ENCODE measurements at regions not wholly inside any gene's neighbourhood (a gene's known extent, or its start where the extent isn't known, plus 50 kb on each side); places are given as distances from the start of the nearest gene placed in this dataset.

DNA sequence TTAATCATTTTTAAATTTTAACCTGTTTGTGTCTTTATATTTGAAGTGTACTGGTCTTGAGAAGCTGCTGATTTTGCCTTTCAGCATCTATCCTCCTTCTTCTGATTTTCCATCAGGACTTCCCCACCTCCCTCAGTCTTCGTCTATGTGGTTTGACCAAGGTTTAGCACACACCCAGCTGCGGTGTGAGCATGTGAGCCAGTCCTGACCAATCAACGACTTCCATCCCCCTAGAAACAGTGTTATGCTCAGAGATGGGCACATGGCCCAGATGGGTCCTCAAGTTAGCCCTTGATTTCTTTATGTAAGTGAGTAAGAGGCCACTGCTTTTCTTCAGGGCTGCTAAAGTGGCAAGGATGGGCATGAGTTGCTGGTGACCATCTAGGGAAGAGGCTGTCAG, 190.8 kb downstream of the MATN1 start:
- Mint-ChIP-seq H3K9me3 (ENCODE audit: low read depth) (peaks cover 7% of the 10 kb centered on the region), H3K27me3 (ENCODE audit: low read depth) (no peaks in the 10 kb centered on the region), H3K4me1 (ENCODE audit: low read depth) (no peaks in the 10 kb centered on the region), H3K4me3 (ENCODE audit: unreplicated experiment) (no peak overlapping the region), H3K36me3 (ENCODE audit: low read depth) (no peaks in the 10 kb centered on the region), H3K27ac (ENCODE audit: unreplicated experiment) (no peak overlapping the region)
- DNase-seq (ENCODE audit: low spot score), result no peak
- TF ChIP-seq, protein P1, sequence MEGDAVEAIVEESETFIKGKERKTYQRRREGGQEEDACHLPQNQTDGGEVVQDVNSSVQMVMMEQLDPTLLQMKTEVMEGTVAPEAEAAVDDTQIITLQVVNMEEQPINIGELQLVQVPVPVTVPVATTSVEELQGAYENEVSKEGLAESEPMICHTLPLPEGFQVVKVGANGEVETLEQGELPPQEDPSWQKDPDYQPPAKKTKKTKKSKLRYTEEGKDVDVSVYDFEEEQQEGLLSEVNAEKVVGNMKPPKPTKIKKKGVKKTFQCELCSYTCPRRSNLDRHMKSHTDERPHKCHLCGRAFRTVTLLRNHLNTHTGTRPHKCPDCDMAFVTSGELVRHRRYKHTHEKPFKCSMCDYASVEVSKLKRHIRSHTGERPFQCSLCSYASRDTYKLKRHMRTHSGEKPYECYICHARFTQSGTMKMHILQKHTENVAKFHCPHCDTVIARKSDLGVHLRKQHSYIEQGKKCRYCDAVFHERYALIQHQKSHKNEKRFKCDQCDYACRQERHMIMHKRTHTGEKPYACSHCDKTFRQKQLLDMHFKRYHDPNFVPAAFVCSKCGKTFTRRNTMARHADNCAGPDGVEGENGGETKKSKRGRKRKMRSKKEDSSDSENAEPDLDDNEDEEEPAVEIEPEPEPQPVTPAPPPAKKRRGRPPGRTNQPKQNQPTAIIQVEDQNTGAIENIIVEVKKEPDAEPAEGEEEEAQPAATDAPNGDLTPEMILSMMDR (IDR thresholded peaks at IDR 0.05), result no peak

DNA sequence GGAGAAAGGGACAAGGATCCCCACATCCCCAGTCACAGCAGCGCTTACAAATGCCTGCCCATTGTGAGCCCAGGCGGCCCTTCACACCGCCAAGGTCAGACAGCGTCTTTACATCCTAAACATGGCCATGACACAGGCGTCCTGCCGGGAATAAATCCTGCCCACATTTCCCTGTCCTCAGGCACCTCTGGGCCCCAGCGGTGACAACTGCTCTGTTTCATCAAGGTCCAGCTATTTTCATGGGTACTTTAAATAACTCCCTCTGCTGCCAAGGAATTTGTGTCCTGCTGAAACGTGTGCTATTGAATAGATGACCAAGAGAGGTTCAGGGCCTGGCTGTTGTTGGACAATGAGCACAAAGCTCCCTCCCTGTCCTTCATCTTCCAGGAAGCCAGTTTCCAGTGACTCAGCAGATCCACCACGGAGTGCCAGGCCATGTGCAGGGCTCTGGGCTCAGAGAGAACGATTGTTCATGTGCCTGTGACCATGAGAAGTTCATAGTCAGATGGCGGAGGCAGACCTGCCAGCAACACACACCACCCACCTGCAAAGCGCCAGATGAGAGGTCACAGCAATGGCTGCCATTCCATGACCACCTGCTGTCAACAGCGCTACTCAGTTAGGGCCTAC, 195.8 kb downstream of the MATN1 start:
- Mint-ChIP-seq H3K27me3 (ENCODE audit: low read depth) (no peaks in the 10 kb centered on the region), H3K36me3 (ENCODE audit: low read depth) (no peaks in the 10 kb centered on the region), H3K27ac (ENCODE audit: unreplicated experiment) (no peak overlapping the region), H3K4me3 (ENCODE audit: unreplicated experiment) (no peak overlapping the region), H3K4me1 (ENCODE audit: low read depth) (peaks cover 18% of the 10 kb centered on the region), H3K9me3 (ENCODE audit: low read depth) (peaks cover 5% of the 10 kb centered on the region)
- peak; percentile 55 for DNase-seq (ENCODE audit: low spot score)
- TF ChIP-seq, protein P1 (IDR thresholded peaks at IDR 0.05), result no peak

DNA sequence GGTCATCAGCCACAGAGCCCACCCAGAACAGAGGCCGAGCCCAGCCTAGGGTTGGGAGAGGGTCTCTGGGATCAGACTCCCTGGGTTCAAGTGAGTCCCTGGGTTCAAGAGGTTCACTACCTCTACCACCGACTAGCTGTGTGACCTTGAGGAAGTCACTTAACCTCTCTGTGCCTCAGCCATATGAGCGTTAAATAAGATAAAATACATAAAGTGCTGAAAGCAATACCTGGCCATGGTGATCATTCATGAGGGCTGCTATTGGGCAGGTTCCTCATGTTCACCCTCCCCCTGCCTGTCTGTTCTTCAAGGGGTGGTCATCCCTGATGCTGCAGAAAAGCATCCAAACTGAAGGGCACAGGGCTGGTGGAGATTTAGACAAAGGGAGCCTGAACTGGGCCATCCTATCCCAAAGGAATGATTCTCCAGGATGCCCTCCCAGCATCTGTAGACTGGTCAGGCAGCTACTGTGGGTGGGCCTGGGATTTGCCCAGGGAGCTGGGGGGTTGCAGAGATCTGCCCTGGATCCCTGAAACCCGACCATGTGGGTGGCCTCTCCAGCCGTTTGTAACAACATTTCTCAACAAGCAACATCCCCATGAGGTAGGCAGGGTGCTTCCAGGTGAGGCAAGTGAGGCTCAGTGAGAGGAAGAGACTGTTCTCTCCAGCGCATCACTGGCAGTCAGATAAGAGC, 196.6 kb downstream of the MATN1 start:
- Mint-ChIP-seq H3K9me3 (ENCODE audit: low read depth) (peaks cover 2% of the 10 kb centered on the region), H3K27me3 (ENCODE audit: low read depth) (no peaks in the 10 kb centered on the region), H3K36me3 (ENCODE audit: low read depth) (no peaks in the 10 kb centered on the region), H3K4me3 (ENCODE audit: unreplicated experiment) (no peak overlapping the region), H3K4me1 (ENCODE audit: low read depth) (peaks cover 18% of the 10 kb centered on the region), H3K27ac (ENCODE audit: unreplicated experiment) (no peak overlapping the region)
- peak; percentile 25 for DNase-seq (ENCODE audit: low spot score)
- TF ChIP-seq, protein P1 (IDR thresholded peaks at IDR 0.05), result no peak

DNA sequence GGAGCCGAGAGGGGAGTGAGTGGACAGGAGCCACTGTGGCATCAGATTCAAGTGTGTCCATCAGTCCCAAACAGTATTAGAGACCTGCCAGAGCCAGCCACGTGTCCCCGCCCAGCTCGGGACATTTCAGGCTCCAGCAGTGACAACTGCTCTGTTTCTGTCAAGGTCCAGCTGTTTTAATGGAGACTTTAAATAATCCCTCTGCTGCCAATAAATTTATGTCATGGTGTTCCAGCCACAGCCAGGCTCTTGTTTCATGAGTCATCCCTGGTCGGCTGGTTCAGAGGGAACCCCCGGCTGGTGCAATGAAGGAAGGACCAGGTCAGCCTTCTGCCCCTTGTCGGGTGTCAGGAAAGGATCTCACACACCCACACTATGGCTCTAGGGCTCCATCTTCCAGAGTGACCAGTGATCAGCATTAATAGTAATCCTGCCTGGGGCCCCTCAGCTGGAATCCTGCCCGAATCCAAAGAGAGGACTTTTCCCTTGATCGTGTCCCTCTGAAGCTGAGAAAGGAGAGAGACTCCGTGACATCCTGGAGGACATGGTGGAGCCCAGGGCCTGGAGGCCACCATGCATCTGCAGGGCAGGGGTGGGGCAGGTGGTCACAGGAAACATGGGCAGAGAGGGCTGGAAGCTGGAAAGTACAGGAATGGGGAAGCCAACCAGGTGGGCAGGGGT, 197.3 kb downstream of the MATN1 start:
- no peak overlapping the region for H3K4me3 Mint-ChIP-seq (ENCODE audit: unreplicated experiment)
- H3K9me3 Mint-ChIP-seq (ENCODE audit: low read depth), result peaks cover 2% of the 10 kb centered on the region
- H3K27ac Mint-ChIP-seq (ENCODE audit: unreplicated experiment), result peak overlapping the region; percentile 51
- no peak for DNase-seq (ENCODE audit: low spot score)
- TF ChIP-seq, protein P1 (IDR thresholded peaks at IDR 0.05), result no peak
- no peaks in the 10 kb centered on the region for H3K36me3 Mint-ChIP-seq (ENCODE audit: low read depth)
- H3K4me1 Mint-ChIP-seq (ENCODE audit: low read depth), result peaks cover 18% of the 10 kb centered on the region
- H3K27me3 Mint-ChIP-seq (ENCODE audit: low read depth), result no peaks in the 10 kb centered on the region

DNA sequence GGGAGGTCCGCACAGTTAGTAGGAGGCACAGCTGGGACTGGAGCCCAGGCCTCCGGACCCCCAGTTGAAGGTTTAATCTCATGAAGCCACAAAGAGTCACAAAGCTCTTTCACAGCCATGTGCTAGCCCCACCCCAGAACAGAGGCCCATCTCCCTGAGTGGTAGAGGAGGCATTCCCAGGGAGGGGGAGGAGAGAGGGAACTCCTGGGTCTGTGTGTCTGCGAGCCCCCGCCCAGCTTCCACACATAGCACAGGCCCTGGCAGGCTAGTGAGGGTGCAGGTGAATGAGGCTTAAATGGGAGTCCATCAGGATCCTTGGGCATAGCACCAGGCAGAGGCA, 197.8 kb downstream of the MATN1 start:
- H3K4me3 Mint-ChIP-seq (ENCODE audit: unreplicated experiment), result no peak overlapping the region
- H3K27me3 Mint-ChIP-seq (ENCODE audit: low read depth), result no peaks in the 10 kb centered on the region
- peaks cover 2% of the 10 kb centered on the region for H3K9me3 Mint-ChIP-seq (ENCODE audit: low read depth)
- H3K36me3 Mint-ChIP-seq (ENCODE audit: low read depth), result no peaks in the 10 kb centered on the region
- no peak overlapping the region for H3K27ac Mint-ChIP-seq (ENCODE audit: unreplicated experiment)
- peaks cover 18% of the 10 kb centered on the region for H3K4me1 Mint-ChIP-seq (ENCODE audit: low read depth)
- TF ChIP-seq, protein P1 (IDR thresholded peaks at IDR 0.05), result no peak
- no peak for DNase-seq (ENCODE audit: low spot score)
